Ishikawa (cell line): ENCODE measurements at regions not wholly inside any gene's neighbourhood (a gene's known extent, or its start where the extent isn't known, plus 50 kb on each side); places are given as distances from the start of the nearest gene placed in this dataset.

Source experiments
- CEBPB ChIP-seq: IDR thresholded peaks from 2 replicates; pipeline ENCODE4 v1.6.1; 2012
- EP300 ChIP-seq: IDR thresholded peaks from 2 replicates; pipeline ENCODE4 v1.6.1; 2012; ENCODE audit warnings: borderline replicate concordance
- RAD21 ChIP-seq: IDR thresholded peaks from 2 replicates; pipeline ENCODE4 v1.6.1; 2012; ENCODE audit warnings: low read depth
- TAF1 ChIP-seq: IDR thresholded peaks from 2 replicates; pipeline ENCODE4 v1.6.1; 2012; ENCODE audit warnings: low read depth, mild to moderate bottlenecking
- TCF12 ChIP-seq: IDR thresholded peaks from 2 replicates; pipeline ENCODE4 v1.6.1; 2012; ENCODE audit warnings: low read depth

DNA sequence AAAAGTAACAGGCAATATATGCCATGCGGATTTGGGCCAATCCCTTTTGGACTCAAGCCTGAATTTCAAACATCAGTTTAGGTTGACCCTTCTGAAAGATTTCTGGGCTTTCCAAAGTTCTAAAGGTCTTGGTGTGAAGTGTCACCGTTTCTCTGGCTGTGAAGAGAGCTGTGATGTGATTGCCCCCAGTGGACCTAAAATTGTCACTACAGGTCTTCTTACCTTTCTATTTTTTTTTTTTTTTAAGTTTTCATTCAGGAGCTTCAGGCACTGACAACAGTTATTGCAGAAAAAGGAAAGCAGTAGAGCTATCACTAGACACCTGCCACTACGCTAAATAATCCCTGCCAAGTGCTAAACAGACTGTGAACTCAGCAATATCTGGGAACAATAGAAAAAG lies 75.7 kb upstream of the OPRM1 start:
- TF ChIP-seq TAF1 (no peak), EP300 (no peak), TCF12 (no peak), CEBPB (no peak), RAD21 (no peak)
